BLaER1 (cell line): ENCODE measurements at regions not wholly inside any gene's neighbourhood (a gene's known extent, or its start where the extent isn't known, plus 50 kb on each side); places are given as distances from the start of the nearest gene placed in this dataset.

ENCODE experiments used
- H3K27ac ChIP-seq: shearing (Covaris generic); formaldehyde crosslinking; 2 replicates; pipeline ENCODE4 v1.8.1; 2022
- H3K27me3 ChIP-seq: shearing (Covaris generic); formaldehyde crosslinking; 2 replicates; pipeline ENCODE4 v1.8.1; 2022
- H3K36me3 ChIP-seq: shearing (Covaris generic); formaldehyde crosslinking; 2 replicates; pipeline ENCODE4 v1.8.1; 2022
- H3K4me1 ChIP-seq: shearing (Covaris generic); formaldehyde crosslinking; 2 replicates; pipeline ENCODE4 v1.8.1; 2022
- H3K4me2 ChIP-seq: shearing (Covaris generic); formaldehyde crosslinking; 2 replicates; pipeline ENCODE4 v1.8.1; 2022
- H3K4me3 ChIP-seq: shearing (Covaris generic); formaldehyde crosslinking; 2 replicates; pipeline ENCODE4 v1.8.1; 2022
- H3K9ac ChIP-seq: shearing (Covaris generic); formaldehyde crosslinking; 2 replicates; pipeline ENCODE4 v1.8.1; 2022
- H3K9me3 ChIP-seq: shearing (Covaris generic); formaldehyde crosslinking; 2 replicates; pipeline ENCODE4 v1.8.1; 2022
- H4K20me1 ChIP-seq: shearing (Covaris generic); formaldehyde crosslinking; 2 replicates; pipeline ENCODE4 v1.8.1; 2022
- Cebpa-rat ChIP-seq: shearing (Covaris generic); IDR thresholded peaks from 2 replicates; pipeline ENCODE4 v1.8.1; 2022

- Histone ChIP-seq H3K4me3 (no peak overlapping the region), H3K9ac (no peak overlapping the region), H4K20me1 (no peaks in the 10 kb centered on the region), H3K4me2 (no peak overlapping the region), H3K27me3 (no peaks in the 10 kb centered on the region), H3K4me1 (no peaks in the 10 kb centered on the region), H3K27ac (no peak overlapping the region), H3K9me3 (0 out of 2 replicates have a peak, but pooled peaks cover under 1% of the 10 kb centered on the region), H3K36me3 (no peaks in the 10 kb centered on the region)
- TF ChIP-seq Cebpa-rat, result no peak
Measured at GRCh38 chrX:44470816-44471215, 71.8 kb downstream of the FUNDC1 start.

GRCh38 chrX:44462850-44463249 lies 79.8 kb downstream of the FUNDC1 start:
- H3K36me3 ChIP-seq, result no peaks in the 10 kb centered on the region
- no peaks in the 10 kb centered on the region for H4K20me1 ChIP-seq
- H3K9me3 ChIP-seq, result peaks cover 16% of the 10 kb centered on the region; the same call in 1 of the 2 replicates
- H3K4me3 ChIP-seq, result no peak overlapping the region
- H3K4me2 ChIP-seq, result peak overlapping the region; percentile 57
- H3K27me3 ChIP-seq, result no peaks in the 10 kb centered on the region
- peaks cover 21% of the 10 kb centered on the region for H3K4me1 ChIP-seq
- TF ChIP-seq Cebpa-rat, result no peak
- no peak overlapping the region for H3K27ac ChIP-seq
- H3K9ac ChIP-seq, result no peak overlapping the region

GRCh38 chrX:44459501-44459900 lies 83.2 kb downstream of the FUNDC1 start:
- Histone ChIP-seq H4K20me1 (no peaks in the 10 kb centered on the region), H3K27ac (no peak overlapping the region), H3K9ac (no peak overlapping the region), H3K4me1 (peaks cover 21% of the 10 kb centered on the region), H3K4me2 (no peak overlapping the region), H3K4me3 (no peak overlapping the region), H3K9me3 (peaks cover 11% of the 10 kb centered on the region; the same call in 1 of the 2 replicates), H3K27me3 (no peaks in the 10 kb centered on the region), H3K36me3 (no peaks in the 10 kb centered on the region)
- TF ChIP-seq Cebpa-rat, result no peak

GRCh38 chrX:44456685-44457084 lies 86.0 kb downstream of the FUNDC1 start:
- no peak overlapping the region for H3K4me2 ChIP-seq
- H3K27me3 ChIP-seq, result no peaks in the 10 kb centered on the region
- peaks cover 6% of the 10 kb centered on the region; the same call in 1 of the 2 replicates for H3K4me1 ChIP-seq
- H4K20me1 ChIP-seq, result no peaks in the 10 kb centered on the region
- H3K36me3 ChIP-seq, result no peaks in the 10 kb centered on the region
- no peak overlapping the region for H3K4me3 ChIP-seq
- no peak for TF ChIP-seq Cebpa-rat
- H3K27ac ChIP-seq, result no peak overlapping the region
- H3K9ac ChIP-seq, result no peak overlapping the region
- 0 out of 2 replicates have a peak, but pooled peaks cover 3% of the 10 kb centered on the region for H3K9me3 ChIP-seq

GRCh38 chrX:44451056-44451455 lies 91.6 kb downstream of the FUNDC1 start:
- Histone ChIP-seq H4K20me1 (no peaks in the 10 kb centered on the region), H3K27ac (no peak overlapping the region), H3K27me3 (no peaks in the 10 kb centered on the region), H3K36me3 (no peaks in the 10 kb centered on the region), H3K9me3 (no peaks in the 10 kb centered on the region), H3K4me1 (no peaks in the 10 kb centered on the region), H3K4me2 (no peak overlapping the region), H3K9ac (no peak overlapping the region), H3K4me3 (no peak overlapping the region)
- no peak for TF ChIP-seq Cebpa-rat

GRCh38 chrX:44447214-44447613 lies 95.4 kb downstream of the FUNDC1 start:
- no peak for TF ChIP-seq Cebpa-rat
- Histone ChIP-seq H3K4me1 (no peaks in the 10 kb centered on the region), H3K9ac (no peak overlapping the region), H3K36me3 (no peaks in the 10 kb centered on the region), H3K4me3 (no peak overlapping the region), H3K4me2 (no peak overlapping the region), H3K9me3 (no peaks in the 10 kb centered on the region), H3K27ac (no peak overlapping the region), H4K20me1 (no peaks in the 10 kb centered on the region), H3K27me3 (no peaks in the 10 kb centered on the region)

GRCh38 chrX:44440006-44440405 lies 96.5 kb upstream of the EFHC2 start:
- H3K27ac ChIP-seq, result no peak overlapping the region
- H3K4me1 ChIP-seq, result no peaks in the 10 kb centered on the region
- H3K9ac ChIP-seq, result no peak overlapping the region
- H3K27me3 ChIP-seq, result no peaks in the 10 kb centered on the region
- TF ChIP-seq Cebpa-rat, result no peak
- H4K20me1 ChIP-seq, result no peaks in the 10 kb centered on the region
- no peak overlapping the region for H3K4me2 ChIP-seq
- H3K4me3 ChIP-seq, result no peak overlapping the region
- H3K9me3 ChIP-seq, result peaks cover 9% of the 10 kb centered on the region
- no peaks in the 10 kb centered on the region for H3K36me3 ChIP-seq

GRCh38 chrX:44439242-44439794 lies 95.8 kb upstream of the EFHC2 start:
- Histone ChIP-seq H3K36me3 (no peaks in the 10 kb centered on the region), H3K4me3 (no peak overlapping the region), H3K9me3 (peaks cover 9% of the 10 kb centered on the region), H3K27ac (no peak overlapping the region), H3K27me3 (no peaks in the 10 kb centered on the region), H3K4me1 (no peaks in the 10 kb centered on the region), H3K4me2 (no peak overlapping the region), H4K20me1 (no peaks in the 10 kb centered on the region), H3K9ac (no peak overlapping the region)
- no peak for TF ChIP-seq Cebpa-rat

- TF ChIP-seq Cebpa-rat, result no peak
- Histone ChIP-seq H3K9ac (no peak overlapping the region), H3K9me3 (peaks cover 9% of the 10 kb centered on the region), H3K4me1 (no peaks in the 10 kb centered on the region), H3K27ac (no peak overlapping the region), H3K27me3 (no peaks in the 10 kb centered on the region), H3K4me3 (no peak overlapping the region), H3K36me3 (no peaks in the 10 kb centered on the region), H3K4me2 (no peak overlapping the region), H4K20me1 (no peaks in the 10 kb centered on the region)
Measured at GRCh38 chrX:44435047-44435446, 91.6 kb upstream of the EFHC2 start.

- no peak overlapping the region for H3K4me2 ChIP-seq
- H3K27me3 ChIP-seq, result no peaks in the 10 kb centered on the region
- H3K9me3 ChIP-seq, result peaks cover 9% of the 10 kb centered on the region
- no peak for TF ChIP-seq Cebpa-rat
- H3K36me3 ChIP-seq, result no peaks in the 10 kb centered on the region
- no peaks in the 10 kb centered on the region for H4K20me1 ChIP-seq
- H3K9ac ChIP-seq, result no peak overlapping the region
- no peaks in the 10 kb centered on the region for H3K4me1 ChIP-seq
- H3K4me3 ChIP-seq, result no peak overlapping the region
- no peak overlapping the region for H3K27ac ChIP-seq
Measured at GRCh38 chrX:44433556-44433955, 90.1 kb upstream of the EFHC2 start.

GRCh38 chrX:44432641-44433040 lies 89.2 kb upstream of the EFHC2 start:
- H3K4me3 ChIP-seq, result no peak overlapping the region
- no peak for TF ChIP-seq Cebpa-rat
- no peaks in the 10 kb centered on the region for H3K36me3 ChIP-seq
- H3K4me2 ChIP-seq, result no peak overlapping the region
- H3K9me3 ChIP-seq, result peaks cover 8% of the 10 kb centered on the region
- H3K27me3 ChIP-seq, result no peaks in the 10 kb centered on the region
- H4K20me1 ChIP-seq, result no peaks in the 10 kb centered on the region
- H3K27ac ChIP-seq, result no peak overlapping the region
- no peak overlapping the region for H3K9ac ChIP-seq
- no peaks in the 10 kb centered on the region for H3K4me1 ChIP-seq
